ENCODE measurements at regions not wholly inside any gene's neighbourhood (a gene's known extent, or its start where the extent isn't known, plus 50 kb on each side); places are given as distances from the start of the nearest gene placed in this dataset.

DNA sequence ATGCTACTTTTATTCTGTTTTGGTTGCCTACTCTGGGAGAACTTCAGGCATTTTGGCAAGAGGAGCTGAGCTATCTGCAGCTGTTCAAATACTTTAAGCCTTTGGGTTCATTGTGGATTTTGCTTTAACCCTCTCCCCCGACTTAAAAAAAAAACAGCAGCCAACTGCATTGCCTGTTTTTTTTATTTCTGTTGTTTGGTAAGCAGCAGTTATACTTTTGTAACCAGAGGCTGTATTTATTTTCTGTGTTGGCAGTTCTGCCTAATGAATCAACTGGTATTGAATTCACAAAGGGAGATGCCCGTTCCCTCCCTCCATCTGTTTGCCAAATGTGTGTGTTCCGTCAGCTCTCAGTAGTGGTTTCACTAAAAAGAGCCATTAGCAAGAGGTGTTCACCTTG lies 484.0 kb downstream of the UTRN start:
- H3K4me2 ChIP-seq (ENCODE audit: low read depth, low read length), result no peak overlapping the region
- no peaks in the 10 kb centered on the region for H3K4me1 ChIP-seq (ENCODE audit: low read length)
- no peak overlapping the region for H3K4me3 ChIP-seq (ENCODE audit: low read length)
- no peaks in the 10 kb centered on the region for H3F3A ChIP-seq (ENCODE audit: insufficient read depth, low read length)
- H3K36me3 ChIP-seq (replicated peaks; ENCODE audit: insufficient read depth, low read length), result no peaks in the 10 kb centered on the region
- no peaks in the 10 kb centered on the region for H3K79me2 ChIP-seq (ENCODE audit: low read length)
- no peak for DNase-seq
- H2AFZ ChIP-seq (ENCODE audit: low read length), result no peak overlapping the region
- no peak overlapping the region for H3K9ac ChIP-seq (ENCODE audit: low read length)
- no peak overlapping the region for H3K27ac ChIP-seq (ENCODE audit: low read length)
- H3K9me2 ChIP-seq (replicated peaks; ENCODE audit: insufficient read depth, low read length), result no peaks in the 10 kb centered on the region
- no peaks in the 10 kb centered on the region for H3K9me3 ChIP-seq (replicated peaks; ENCODE audit: insufficient read depth, low read length)
- H4K20me1 ChIP-seq (ENCODE audit: insufficient read depth, low read length), result no peaks in the 10 kb centered on the region
- H3K27me3 ChIP-seq (replicated peaks; ENCODE audit: insufficient read depth, low read length), result no peaks in the 10 kb centered on the region
- TF ChIP-seq EZH2 (optimal IDR thresholded peaks at IDR 0.05; ENCODE audit: low read depth, low read length) (no peak), EZH2phosphoT487 (IDR thresholded peaks at IDR 0.05; ENCODE audit: low read length) (no peak)
- TF ChIP-seq, protein P1, sequence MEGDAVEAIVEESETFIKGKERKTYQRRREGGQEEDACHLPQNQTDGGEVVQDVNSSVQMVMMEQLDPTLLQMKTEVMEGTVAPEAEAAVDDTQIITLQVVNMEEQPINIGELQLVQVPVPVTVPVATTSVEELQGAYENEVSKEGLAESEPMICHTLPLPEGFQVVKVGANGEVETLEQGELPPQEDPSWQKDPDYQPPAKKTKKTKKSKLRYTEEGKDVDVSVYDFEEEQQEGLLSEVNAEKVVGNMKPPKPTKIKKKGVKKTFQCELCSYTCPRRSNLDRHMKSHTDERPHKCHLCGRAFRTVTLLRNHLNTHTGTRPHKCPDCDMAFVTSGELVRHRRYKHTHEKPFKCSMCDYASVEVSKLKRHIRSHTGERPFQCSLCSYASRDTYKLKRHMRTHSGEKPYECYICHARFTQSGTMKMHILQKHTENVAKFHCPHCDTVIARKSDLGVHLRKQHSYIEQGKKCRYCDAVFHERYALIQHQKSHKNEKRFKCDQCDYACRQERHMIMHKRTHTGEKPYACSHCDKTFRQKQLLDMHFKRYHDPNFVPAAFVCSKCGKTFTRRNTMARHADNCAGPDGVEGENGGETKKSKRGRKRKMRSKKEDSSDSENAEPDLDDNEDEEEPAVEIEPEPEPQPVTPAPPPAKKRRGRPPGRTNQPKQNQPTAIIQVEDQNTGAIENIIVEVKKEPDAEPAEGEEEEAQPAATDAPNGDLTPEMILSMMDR (IDR thresholded peaks at IDR 0.05; ENCODE audit: low read length), result no peak

DNA sequence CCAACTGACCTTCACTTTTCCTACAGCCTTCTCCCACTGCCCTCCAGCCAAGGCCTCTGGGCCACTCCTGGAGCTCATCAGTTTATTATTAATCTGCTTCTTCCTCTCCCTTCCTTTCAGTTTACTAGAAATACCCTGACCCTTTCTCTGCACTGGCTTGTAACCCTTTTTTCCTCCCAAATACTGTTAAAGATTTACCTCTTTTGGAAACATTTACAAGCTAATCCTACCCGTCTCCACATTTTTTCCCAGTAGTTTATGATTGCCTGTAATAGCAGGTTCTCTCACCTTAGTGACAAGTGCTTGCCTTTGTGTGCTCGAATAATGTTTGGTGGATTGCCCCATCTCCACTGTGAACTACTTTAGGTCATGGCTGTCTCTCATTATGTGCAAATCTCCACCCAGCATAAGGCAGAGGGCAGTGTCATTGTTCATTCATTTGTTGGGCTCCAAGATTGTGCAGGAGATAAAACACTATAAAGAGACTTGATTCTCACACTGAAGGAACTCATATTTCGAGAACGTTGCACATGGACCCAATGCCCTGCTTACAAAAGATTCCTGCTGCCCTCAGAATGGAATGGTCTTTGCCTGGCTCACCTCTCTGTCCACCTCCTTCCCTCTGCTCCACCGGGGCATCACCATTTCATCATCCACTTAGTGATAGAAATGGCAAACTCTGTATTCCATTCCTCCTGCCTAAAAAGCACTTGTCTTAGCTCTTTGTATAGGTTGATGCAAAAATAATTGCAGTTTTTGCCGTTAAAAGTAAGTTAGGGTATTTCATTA lies 491.1 kb downstream of the UTRN start:
- Histone ChIP-seq H4K20me1 (ENCODE audit: insufficient read depth, low read length) (no peaks in the 10 kb centered on the region), H3K36me3 (replicated peaks; ENCODE audit: insufficient read depth, low read length) (no peaks in the 10 kb centered on the region), H3K9ac (ENCODE audit: low read length) (no peak overlapping the region), H3K4me2 (ENCODE audit: low read depth, low read length) (no peak overlapping the region), H2AFZ (ENCODE audit: low read length) (no peak overlapping the region), H3K9me3 (replicated peaks; ENCODE audit: insufficient read depth, low read length) (no peaks in the 10 kb centered on the region), H3F3A (ENCODE audit: insufficient read depth, low read length) (no peaks in the 10 kb centered on the region), H3K9me2 (replicated peaks; ENCODE audit: insufficient read depth, low read length) (no peaks in the 10 kb centered on the region), H3K79me2 (ENCODE audit: low read length) (no peaks in the 10 kb centered on the region), H3K27ac (ENCODE audit: low read length) (no peak overlapping the region), H3K4me3 (ENCODE audit: low read length) (no peak overlapping the region), H3K4me1 (ENCODE audit: low read length) (no peaks in the 10 kb centered on the region), H3K27me3 (replicated peaks; ENCODE audit: insufficient read depth, low read length) (no peaks in the 10 kb centered on the region)
- no peak for TF ChIP-seq EZH2 (optimal IDR thresholded peaks at IDR 0.05; ENCODE audit: low read depth, low read length)
- TF ChIP-seq, protein P1 (IDR thresholded peaks at IDR 0.05; ENCODE audit: low read length), result no peak
- TF ChIP-seq EZH2phosphoT487 (IDR thresholded peaks at IDR 0.05; ENCODE audit: low read length), result no peak
- no peak for DNase-seq

DNA sequence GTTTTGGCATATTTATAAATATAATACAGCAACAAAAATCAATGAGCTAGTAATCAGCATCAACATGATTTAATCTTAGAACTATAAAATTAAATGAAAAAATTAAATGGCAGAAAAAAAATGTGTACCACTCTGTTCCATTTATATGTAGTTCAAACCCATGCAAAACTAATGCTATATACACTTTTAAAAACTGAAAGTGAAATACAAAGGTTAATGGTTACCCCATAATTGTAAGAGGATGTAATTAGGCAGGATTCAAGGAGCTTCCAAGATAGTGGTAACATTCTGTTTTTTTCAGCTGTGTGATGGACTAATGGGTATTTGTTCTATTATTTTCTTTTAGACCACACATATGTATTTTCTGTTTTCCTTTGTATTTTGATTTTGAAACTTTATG lies 492.1 kb downstream of the UTRN start:
- no peaks in the 10 kb centered on the region for H3K9me2 ChIP-seq (replicated peaks; ENCODE audit: insufficient read depth, low read length)
- no peaks in the 10 kb centered on the region for H4K20me1 ChIP-seq (ENCODE audit: insufficient read depth, low read length)
- no peak overlapping the region for H3K4me3 ChIP-seq (ENCODE audit: low read length)
- TF ChIP-seq EZH2phosphoT487 (IDR thresholded peaks at IDR 0.05; ENCODE audit: low read length), result no peak
- no peak for TF ChIP-seq EZH2 (optimal IDR thresholded peaks at IDR 0.05; ENCODE audit: low read depth, low read length)
- TF ChIP-seq, protein P1 (IDR thresholded peaks at IDR 0.05; ENCODE audit: low read length), result no peak
- H3F3A ChIP-seq (ENCODE audit: insufficient read depth, low read length), result no peaks in the 10 kb centered on the region
- no peaks in the 10 kb centered on the region for H3K4me1 ChIP-seq (ENCODE audit: low read length)
- no peak for DNase-seq
- no peaks in the 10 kb centered on the region for H3K36me3 ChIP-seq (replicated peaks; ENCODE audit: insufficient read depth, low read length)
- no peak overlapping the region for H3K9ac ChIP-seq (ENCODE audit: low read length)
- H2AFZ ChIP-seq (ENCODE audit: low read length), result no peak overlapping the region
- H3K4me2 ChIP-seq (ENCODE audit: low read depth, low read length), result no peak overlapping the region
- no peaks in the 10 kb centered on the region for H3K27me3 ChIP-seq (replicated peaks; ENCODE audit: insufficient read depth, low read length)
- H3K9me3 ChIP-seq (replicated peaks; ENCODE audit: insufficient read depth, low read length), result no peaks in the 10 kb centered on the region
- H3K79me2 ChIP-seq (ENCODE audit: low read length), result no peaks in the 10 kb centered on the region
- no peak overlapping the region for H3K27ac ChIP-seq (ENCODE audit: low read length)
